Heart right ventricle (tissue), 16 donors: ENCODE measurements at regions not wholly inside any gene's neighbourhood (a gene's known extent, or its start where the extent isn't known, plus 50 kb on each side); places are given as distances from the start of the nearest gene placed in this dataset.

Experiments used
- ATAC-seq, 8 donors: fragments of 200-7000 bp; cut with Tn5 transposase; one replicate each; pipeline ENCODE4 v1.9.1; 2020; ENCODE audit warnings: mild to moderate bottlenecking in 8 of 8, moderate library complexity in 8 of 8, moderate number of reproducible peaks in 1 of 8
- DNase-seq, 2 donors: peaks; one replicate each; pipeline ENCODE4 v3.0.0-alpha.2; 2020
- H3K27ac ChIP-seq, 10 donors: fragments of 200-600 bp; sonication (generic) in 2 of 10; one replicate each; pipeline versions ENCODE4 v1.5.0 to v1.8.0; 2020 to 2022; ENCODE audit warnings: mild to moderate bottlenecking in 3 of 10
- H3K27me3 ChIP-seq, 7 donors: fragments of 200-600 bp; one replicate each; pipeline ENCODE4 v1.8.0; 2021 to 2022; ENCODE audit warnings: mild to moderate bottlenecking in 2 of 7
- H3K36me3 ChIP-seq, 9 donors: fragments of 200-600 bp; sonication (generic) in 1 of 9; one replicate each; pipeline versions ENCODE4 v1.5.0 to v1.8.0; 2020 to 2022; ENCODE audit warnings: mild to moderate bottlenecking in 2 of 9
- H3K4me1 ChIP-seq, 9 donors: fragments of 200-600 bp; sonication (generic) in 1 of 9; one replicate each; pipeline versions ENCODE4 v1.5.0 to v1.8.0; 2020 to 2022; ENCODE audit warnings: mild to moderate bottlenecking in 4 of 9
- H3K4me3 ChIP-seq, 10 donors: fragments of 200-600 bp; sonication (generic) in 2 of 10; one replicate each; pipeline versions ENCODE4 v1.5.0 to v1.8.0; 2020 to 2022; ENCODE audit warnings: mild to moderate bottlenecking in 7 of 10, moderate library complexity in 2 of 10
- H3K9me3 ChIP-seq, 11 donors: fragments of 200-600 bp in 10 of 11; sonication (generic) in 2 of 11; one replicate each; pipeline versions ENCODE4 v1.5.0 to v1.8.0; 2013 to 2022; ENCODE audit warnings: mild to moderate bottlenecking in 2 of 11, control low read depth in 1 of 11, moderate library complexity in 1 of 11
- WGBS, 2 donors: extraction: QIAGEN DNeasy Blood & Tissue Kit; methylation state at CpG; one replicate each; pipeline ENCODE4 v1.1.7; 2013; ENCODE audit warnings: inconsistent platforms in 1 of 2; 5-methylcytosine and 5-hydroxymethylcytosine counted together
- intact Hi-C, 10 donors: fragments of 100-400 bp; cut with DNase I; formaldehyde crosslinking; loops; one replicate each; pipeline versions ENCODE4 v1.11.1 to v1.14.2; 2022
- TF ChIP-seq, protein P1 (sequence below), 9 donors: fragments of 200-600 bp; sonication (generic) in 2 of 9; IDR thresholded peaks; one replicate each; pipeline versions ENCODE4 v1.5.0 to v1.8.0; 2021 to 2022; ENCODE audit warnings: antibody characterized with exemption in 9 of 9, mild to moderate bottlenecking in 5 of 9, moderate library complexity in 1 of 9
- donor health status: Arrhythmogenic right ventricular cardiomyopathy.
- donor health status: ischemic (EF 13 %, LVEDD 7.1; RV severe dilation, severe dysfunction).
- donor health status: healthy with polysubstance abuse.
- donor health status: DM: no; HTN: yes; CAD: no.
- donor health status: DM: no; HTN: no; CAD: no.
- donor health status: ischemic (EF 25% LVEDD 6.9; RV normal size, moderate dysfunction).
- donor health status: ischemic (EF 25% LVEDD 5.7; RV mildly dilated, moderate dysfunction).
- donor health status: healthy.
- donor health status: DM: yes; HTN: yes; CAD: no.
- donor health status: Ischemic cardiomyopathy.
- donor health status: ischemic (EF 35%, LVEDD 5.7; RV mildly dilated, moderate dysfunction).
- donor health status: nonischemic (EF 11% LVEDD 7.7; RV severe dilation, severe dysfunction).
- donor health status: DM: yes; HTN: yes; CAD: no.
- donor health status: PGD.
- donor health status: ischemic (EF 29% LVEDD 5.4; RV normal size, mild dysfunction).
- donor health status: nonischemic (EF 23%, LVEDD 6.1; RV moderate dilation, normal function).

GRCh38 chr2:235325151-235325550 is 168.7 kb upstream of the AGAP1 start:
- ATAC-seq (no peak), DNase-seq (no peak)
- H3K27ac ChIP-seq = no peak overlapping the region
- H3K4me1 ChIP-seq = no peaks in the 10 kb centered on the region
- intact Hi-C loops = no loop called here
- 72 to 76% methylated on average over 6 of the region's 6 CpGs for WGBS, 2 donors
- no peak overlapping the region for H3K4me3 ChIP-seq
- H3K9me3 ChIP-seq = no peaks in the 10 kb centered on the region
- TF ChIP-seq, protein P1, sequence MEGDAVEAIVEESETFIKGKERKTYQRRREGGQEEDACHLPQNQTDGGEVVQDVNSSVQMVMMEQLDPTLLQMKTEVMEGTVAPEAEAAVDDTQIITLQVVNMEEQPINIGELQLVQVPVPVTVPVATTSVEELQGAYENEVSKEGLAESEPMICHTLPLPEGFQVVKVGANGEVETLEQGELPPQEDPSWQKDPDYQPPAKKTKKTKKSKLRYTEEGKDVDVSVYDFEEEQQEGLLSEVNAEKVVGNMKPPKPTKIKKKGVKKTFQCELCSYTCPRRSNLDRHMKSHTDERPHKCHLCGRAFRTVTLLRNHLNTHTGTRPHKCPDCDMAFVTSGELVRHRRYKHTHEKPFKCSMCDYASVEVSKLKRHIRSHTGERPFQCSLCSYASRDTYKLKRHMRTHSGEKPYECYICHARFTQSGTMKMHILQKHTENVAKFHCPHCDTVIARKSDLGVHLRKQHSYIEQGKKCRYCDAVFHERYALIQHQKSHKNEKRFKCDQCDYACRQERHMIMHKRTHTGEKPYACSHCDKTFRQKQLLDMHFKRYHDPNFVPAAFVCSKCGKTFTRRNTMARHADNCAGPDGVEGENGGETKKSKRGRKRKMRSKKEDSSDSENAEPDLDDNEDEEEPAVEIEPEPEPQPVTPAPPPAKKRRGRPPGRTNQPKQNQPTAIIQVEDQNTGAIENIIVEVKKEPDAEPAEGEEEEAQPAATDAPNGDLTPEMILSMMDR (IDR thresholded peaks at IDR 0.05) = no peak
- H3K36me3 ChIP-seq = no peaks in the 10 kb centered on the region
- peaks cover 0 to 49% (median 35%) of the 10 kb centered on the region in 7 donors for H3K27me3 ChIP-seq

DNA sequence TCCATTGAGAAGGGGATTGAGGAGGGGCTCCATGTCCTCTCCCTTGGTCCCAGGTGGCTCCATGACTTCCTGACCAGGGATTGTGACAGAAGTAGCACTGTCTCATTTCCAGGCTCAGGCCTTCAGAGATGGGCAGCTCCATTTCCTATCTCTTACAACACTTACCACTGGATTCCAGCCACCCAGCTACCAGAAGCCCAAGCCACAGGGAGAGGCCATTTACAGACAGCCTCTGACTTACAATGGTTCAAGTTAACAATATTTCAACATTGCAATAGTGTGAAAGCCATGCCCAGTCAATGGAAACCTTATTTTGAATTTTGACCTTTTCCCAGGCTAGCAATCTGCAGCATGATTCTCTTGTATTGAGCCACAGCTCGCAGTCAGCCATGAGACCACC is 164.9 kb upstream of the AGAP1 start:
- Histone ChIP-seq H3K36me3 (no peaks in the 10 kb centered on the region), H3K9me3 (peaks cover 0 to 8% (median 0%) of the 10 kb centered on the region in 11 donors), H3K27ac (no peak overlapping the region), H3K4me1 (no peaks in the 10 kb centered on the region), H3K4me3 (no peak overlapping the region), H3K27me3 (peaks cover 0 to 26% (median 23%) of the 10 kb centered on the region in 7 donors)
- intact Hi-C loops = no loop called here
- WGBS, 2 donors = 93 to 100% methylated on average over 1 of the region's 1 CpG
- no peak for ATAC-seq
- DNase-seq = no peak
- TF ChIP-seq, protein P1 (IDR thresholded peaks at IDR 0.05) = no peak

DNA sequence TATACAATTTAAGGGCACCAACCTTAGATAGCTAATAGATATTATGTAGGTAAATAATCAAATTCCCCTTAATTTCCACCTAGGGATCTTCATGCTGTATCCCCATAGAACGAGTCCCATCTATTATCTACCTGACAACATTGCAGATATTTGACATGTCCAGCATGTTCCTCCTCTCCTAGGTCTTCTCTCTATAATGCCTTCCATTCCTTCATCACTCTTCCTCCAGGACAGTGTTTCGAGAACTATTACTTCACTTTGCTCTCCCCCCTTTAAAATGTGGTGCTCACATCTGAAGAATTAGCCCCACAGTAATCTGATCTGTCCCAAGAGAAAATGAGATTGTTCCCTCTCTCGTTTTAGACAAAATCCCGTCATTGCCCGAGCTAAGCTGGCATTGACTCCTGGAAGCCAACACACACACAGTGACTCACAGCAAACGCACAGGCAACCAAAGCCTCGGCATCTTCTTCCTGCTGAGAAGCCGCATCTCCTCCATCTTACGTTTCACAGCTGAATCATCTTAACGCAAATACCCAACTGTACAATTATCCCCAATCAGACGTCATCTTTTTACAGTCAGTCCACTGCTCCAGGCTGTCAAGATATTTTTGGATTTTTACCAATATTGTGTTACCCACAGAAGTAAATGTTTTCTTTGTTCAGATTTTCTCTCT is 162.9 kb upstream of the AGAP1 start:
- DNase-seq (no peak), ATAC-seq (no peak)
- Histone ChIP-seq H3K4me1 (no peaks in the 10 kb centered on the region), H3K4me3 (no peak overlapping the region), H3K9me3 (peaks cover 0 to 8% (median 0%) of the 10 kb centered on the region in 11 donors), H3K36me3 (no peaks in the 10 kb centered on the region), H3K27ac (no peak overlapping the region), H3K27me3 (peaks cover 0 to 14% (median 4%) of the 10 kb centered on the region in 7 donors)
- TF ChIP-seq, protein P1 (IDR thresholded peaks at IDR 0.05) = no peak
- 74% methylated on average over 11 of the region's 11 CpGs for WGBS, 2 donors
- intact Hi-C loops = no loop called here

- no peak overlapping the region for H3K4me3 ChIP-seq
- no peaks in the 10 kb centered on the region for H3K36me3 ChIP-seq
- WGBS, 2 donors = 88% methylated on average over 5 of the region's 5 CpGs
- peaks cover 0 to 14% (median 3%) of the 10 kb centered on the region in 7 donors for H3K27me3 ChIP-seq
- no peak overlapping the region for H3K27ac ChIP-seq
- DNase-seq = no peak
- TF ChIP-seq, protein P1 (IDR thresholded peaks at IDR 0.05) = no peak
- intact Hi-C loops = no loop called here
- peaks cover 0 to 3% (median 0%) of the 10 kb centered on the region in 9 donors for H3K4me1 ChIP-seq
- no peak for ATAC-seq
- H3K9me3 ChIP-seq = peaks cover 0 to 8% (median 0%) of the 10 kb centered on the region in 11 donors
Measured at GRCh38 chr2:235332240-235332890, 161.5 kb upstream of the AGAP1 start.
